Muscle layer of colon (tissue), 2 donors: ENCODE measurements at regions not wholly inside any gene's neighbourhood (a gene's known extent, or its start where the extent isn't known, plus 50 kb on each side); places are given as distances from the start of the nearest gene placed in this dataset.

Source experiments
- H3K27ac ChIP-seq: one replicate; pipeline ENCODE4 v1.7.0; 2013; ENCODE audit warnings: low read depth, mild to moderate bottlenecking, low read length, moderate library complexity
- H3K27me3 ChIP-seq, 2 donors: one replicate each; pipeline ENCODE4 v1.7.0; 2013; ENCODE audit warnings: low read length in 2 of 2, mild to moderate bottlenecking in 2 of 2; ENCODE audit not compliant: insufficient read depth in 2 of 2, control insufficient read depth in 1 of 2
- H3K36me3 ChIP-seq: one replicate; pipeline ENCODE4 v1.7.0; 2013; ENCODE audit warnings: mild to moderate bottlenecking, low read length; ENCODE audit not compliant: insufficient read depth
- H3K4me1 ChIP-seq: one replicate; pipeline ENCODE4 v1.7.0; 2013; ENCODE audit warnings: mild to moderate bottlenecking, low read length; ENCODE audit not compliant: insufficient read depth
- H3K4me3 ChIP-seq, 2 donors: one replicate each; pipeline ENCODE4 v1.7.0; 2013; ENCODE audit warnings: low read length in 2 of 2, low read depth in 1 of 2, mild to moderate bottlenecking in 1 of 2, moderate library complexity in 1 of 2
- H3K9ac ChIP-seq: one replicate; pipeline ENCODE4 v1.7.0; 2013; ENCODE audit warnings: low read length
- H3K9me3 ChIP-seq: one replicate; pipeline ENCODE4 v1.7.0; 2013; ENCODE audit warnings: mild to moderate bottlenecking, low read length
- donor health status: abdominal sarcoma.
- donor health status: Adenocarcinoma of cecum.

DNA sequence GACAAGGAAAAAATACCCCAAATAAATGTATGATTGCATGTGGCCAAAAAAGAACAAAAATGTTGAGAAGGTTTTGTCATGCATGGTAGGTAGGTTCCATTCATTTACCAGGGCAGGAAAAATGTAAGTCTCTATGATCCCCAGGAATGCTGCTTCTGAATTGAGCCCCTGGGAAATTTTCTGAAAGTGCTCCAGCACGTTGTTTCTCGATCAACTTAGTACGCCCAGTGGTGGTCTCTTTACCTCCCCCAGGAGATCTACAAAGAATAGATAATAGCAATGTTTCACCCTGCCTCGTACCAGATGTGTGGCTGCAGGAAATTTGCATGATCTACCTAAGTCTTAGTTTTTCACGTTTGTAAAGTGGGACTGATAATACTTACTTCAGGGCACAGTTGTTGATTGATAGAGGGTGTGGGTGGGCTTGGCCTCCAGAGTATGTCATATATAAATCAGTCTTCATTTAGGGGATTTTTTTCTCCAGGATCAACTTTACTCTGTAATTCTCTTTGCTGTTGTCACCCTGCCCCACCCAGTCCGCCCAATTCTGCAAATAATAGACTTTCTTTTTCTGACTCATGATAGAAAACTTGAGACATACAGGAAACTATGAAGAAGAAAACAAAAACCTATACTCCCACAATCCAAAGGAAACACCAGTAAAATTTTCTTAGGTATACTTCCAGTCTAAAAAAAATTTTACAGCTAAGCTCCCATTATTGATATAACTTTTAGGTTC, 462.0 kb upstream of the RUNX1 start:
- Histone ChIP-seq H3K36me3 (no peaks in the 10 kb centered on the region), H3K4me3 (no peak overlapping the region), H3K4me1 (peaks cover 16% of the 10 kb centered on the region), H3K27me3 (no peaks in the 10 kb centered on the region), H3K27ac (no peak overlapping the region), H3K9ac (no peak overlapping the region), H3K9me3 (no peaks in the 10 kb centered on the region)

DNA sequence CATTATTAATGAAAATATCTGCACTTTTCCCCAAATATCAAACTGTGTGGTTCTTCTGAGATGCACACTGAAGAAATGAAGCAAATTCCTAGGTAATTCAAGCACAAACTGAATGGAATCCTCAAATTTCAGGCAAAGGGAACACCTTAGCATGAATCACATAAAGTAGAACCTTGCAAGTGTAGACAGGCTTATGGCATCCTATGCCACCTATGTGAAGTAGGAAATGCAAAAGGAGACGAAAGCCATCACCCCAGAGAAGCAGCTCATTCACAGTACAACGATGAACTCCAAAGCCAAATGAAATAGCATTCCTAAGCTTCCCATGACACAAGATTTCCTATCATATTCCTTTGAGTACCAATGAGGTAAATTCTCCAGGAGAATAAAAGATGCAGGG, 461.2 kb upstream of the RUNX1 start:
- no peak overlapping the region for H3K4me3 ChIP-seq
- peaks cover 16% of the 10 kb centered on the region for H3K4me1 ChIP-seq
- H3K9me3 ChIP-seq = no peaks in the 10 kb centered on the region
- no peak overlapping the region for H3K9ac ChIP-seq
- no peaks in the 10 kb centered on the region for H3K27me3 ChIP-seq
- H3K27ac ChIP-seq = no peak overlapping the region
- no peaks in the 10 kb centered on the region for H3K36me3 ChIP-seq

DNA sequence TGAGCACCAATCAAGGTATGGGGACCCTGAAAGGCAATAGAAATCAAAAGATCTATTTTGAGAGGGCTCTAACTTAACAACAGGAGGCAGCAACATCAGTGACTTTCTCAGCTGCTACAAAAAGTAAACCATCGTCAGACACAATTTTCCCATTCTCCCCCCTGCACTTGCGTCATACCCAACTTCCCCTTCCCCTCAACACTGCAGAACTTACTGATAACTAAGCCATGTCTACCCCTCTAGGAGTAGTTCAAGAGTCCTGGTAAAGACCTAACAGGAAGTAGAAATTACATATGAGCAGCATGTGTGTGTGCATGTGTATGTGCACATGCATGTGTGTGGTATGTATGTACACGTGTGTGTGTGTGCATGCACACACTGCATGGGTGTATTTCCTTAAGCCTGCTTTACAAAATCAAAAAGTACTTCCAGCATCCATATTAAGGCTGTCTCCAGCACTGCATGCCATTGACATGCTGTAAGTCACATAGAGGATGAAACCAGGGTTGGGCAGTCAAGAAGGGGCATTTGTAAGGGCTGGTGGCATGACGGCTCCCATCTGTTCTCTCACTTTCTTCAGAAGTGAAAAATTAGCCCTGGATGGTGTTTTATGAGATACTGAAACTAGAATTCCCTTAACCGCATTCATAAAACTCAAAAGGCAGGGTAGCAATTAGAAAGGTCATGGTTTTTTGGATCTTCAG, 460.1 kb upstream of the RUNX1 start:
- Histone ChIP-seq H3K9ac (no peak overlapping the region), H3K27ac (no peak overlapping the region), H3K27me3 (peaks cover 0 to 1% of the 10 kb centered on the region in 2 donors)

DNA sequence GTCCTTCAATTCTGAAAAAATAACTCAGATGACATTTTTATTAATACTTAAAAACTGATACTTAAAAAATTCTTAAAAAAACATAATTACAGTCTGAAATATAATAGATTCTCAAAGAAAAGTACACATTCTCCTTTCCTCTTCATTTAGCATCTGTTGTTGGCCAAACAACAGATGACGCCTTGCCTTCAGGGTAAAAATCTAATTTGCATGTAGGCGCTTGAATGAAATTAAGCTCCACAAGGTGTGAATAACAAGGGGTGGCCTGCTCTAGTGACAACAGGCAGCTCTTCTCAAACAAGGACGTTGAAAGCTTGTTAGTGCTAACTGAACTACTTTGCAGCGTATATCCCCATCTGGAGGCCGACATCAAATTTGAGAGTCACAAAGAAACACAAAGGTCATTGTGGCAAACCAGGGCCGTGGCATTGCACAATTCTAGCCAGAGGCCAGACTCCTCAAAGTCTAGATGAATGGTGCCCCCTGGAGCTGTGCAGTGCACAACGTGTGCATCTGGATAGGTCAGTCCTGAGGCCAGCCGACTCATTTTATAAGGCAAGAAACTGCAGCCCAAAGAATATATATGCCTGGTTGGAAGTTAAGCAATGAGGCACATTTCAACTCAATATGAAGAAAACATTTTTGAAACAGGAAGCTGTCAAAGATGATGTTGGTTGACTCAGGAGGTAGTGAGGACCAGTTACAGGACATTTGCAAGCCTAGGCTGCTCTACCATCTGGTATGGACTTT, 459.2 kb upstream of the RUNX1 start:
- Histone ChIP-seq H3K27ac (no peak overlapping the region), H3K4me3 (no peak overlapping the region), H3K9me3 (no peaks in the 10 kb centered on the region), H3K27me3 (peaks cover 0 to 7% of the 10 kb centered on the region in 2 donors), H3K4me1 (peaks cover 28% of the 10 kb centered on the region), H3K9ac (no peak overlapping the region), H3K36me3 (no peaks in the 10 kb centered on the region)

More for the DNA sequence above, 460.1 kb upstream of the RUNX1 start:
- Histone ChIP-seq H3K36me3 (no peaks in the 10 kb centered on the region), H3K4me1 (peaks cover 19% of the 10 kb centered on the region), H3K9me3 (no peaks in the 10 kb centered on the region), H3K4me3 (no peak overlapping the region)

DNA sequence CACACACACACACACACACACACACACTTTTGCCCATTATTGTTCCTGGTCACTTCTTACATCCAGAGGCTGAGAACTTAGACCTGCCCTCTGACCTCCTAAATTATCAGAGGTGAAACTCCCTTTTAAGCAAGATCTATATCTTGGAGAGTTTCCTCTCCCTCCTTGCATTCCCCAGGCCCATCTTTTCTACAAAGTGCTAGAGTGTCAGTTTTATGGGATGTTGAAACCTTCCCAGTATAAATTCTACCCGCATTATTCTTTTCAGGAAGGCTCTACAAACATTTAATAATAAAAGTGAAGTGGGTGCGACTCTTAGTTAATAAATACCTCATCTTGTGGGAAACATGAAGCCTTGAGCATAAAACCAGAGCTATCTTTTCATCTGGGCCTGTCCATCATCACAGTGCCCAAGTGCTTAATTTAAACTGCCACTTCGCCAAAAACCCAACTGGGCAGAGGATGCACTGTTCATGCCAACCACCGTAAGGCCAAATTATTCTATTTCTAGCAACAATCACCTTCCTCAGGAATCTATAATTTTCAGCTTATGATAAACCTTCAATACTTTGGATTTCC, 458.2 kb upstream of the RUNX1 start:
- H3K9ac ChIP-seq = no peak overlapping the region
- peaks cover 0 to 7% of the 10 kb centered on the region in 2 donors for H3K27me3 ChIP-seq
- H3K27ac ChIP-seq = no peak overlapping the region
- no peaks in the 10 kb centered on the region for H3K36me3 ChIP-seq
- no peaks in the 10 kb centered on the region for H3K9me3 ChIP-seq
- H3K4me3 ChIP-seq = no peak overlapping the region
- H3K4me1 ChIP-seq = peaks cover 29% of the 10 kb centered on the region

DNA sequence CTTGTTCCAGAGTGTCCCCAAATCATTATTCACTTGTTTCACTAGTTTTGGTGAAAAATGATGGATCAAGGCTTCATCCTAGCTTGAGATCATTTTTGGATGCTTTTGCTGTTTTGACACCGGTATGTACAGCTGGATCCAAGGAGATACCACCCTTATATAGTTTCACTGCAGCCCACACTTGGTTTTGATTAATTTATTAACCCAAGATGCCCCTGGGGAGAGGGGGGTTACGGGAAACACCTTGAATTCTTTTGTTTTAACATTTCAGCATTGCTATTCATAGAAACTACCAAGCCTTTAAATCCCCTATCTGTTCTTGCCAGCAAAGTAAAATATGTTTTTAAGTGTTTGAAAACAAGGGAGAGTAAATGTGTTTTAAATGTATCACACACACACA, 457.7 kb upstream of the RUNX1 start:
- no peak overlapping the region for H3K9ac ChIP-seq
- H3K27ac ChIP-seq = no peak overlapping the region
- H3K36me3 ChIP-seq = no peaks in the 10 kb centered on the region
- H3K27me3 ChIP-seq = peaks cover 0 to 7% of the 10 kb centered on the region in 2 donors
- no peaks in the 10 kb centered on the region for H3K9me3 ChIP-seq
- peaks cover 29% of the 10 kb centered on the region for H3K4me1 ChIP-seq
- no peak overlapping the region for H3K4me3 ChIP-seq

DNA sequence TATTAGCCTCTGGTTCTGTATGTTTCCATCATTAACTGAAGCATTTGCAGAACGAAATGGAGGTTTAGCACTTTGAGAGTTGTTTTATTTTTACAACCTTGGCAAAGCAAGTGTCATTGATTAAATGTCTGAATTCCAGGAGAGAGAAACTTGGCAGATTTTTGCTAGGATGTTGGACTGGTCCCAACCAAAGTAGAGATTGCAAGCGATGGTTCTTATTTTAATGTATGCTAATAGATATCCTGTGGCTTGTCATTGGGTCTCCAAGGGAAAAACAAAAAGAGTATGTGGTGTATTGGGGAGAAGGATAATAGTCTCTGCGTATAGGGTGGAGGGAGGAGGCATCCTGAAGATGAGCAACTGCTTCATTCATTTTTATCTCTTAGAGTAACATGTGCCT, 457.2 kb upstream of the RUNX1 start:
- peaks cover 29% of the 10 kb centered on the region for H3K4me1 ChIP-seq
- H3K9ac ChIP-seq = no peak overlapping the region
- no peaks in the 10 kb centered on the region for H3K36me3 ChIP-seq
- no peak overlapping the region for H3K4me3 ChIP-seq
- peaks cover 0 to 7% of the 10 kb centered on the region in 2 donors for H3K27me3 ChIP-seq
- H3K27ac ChIP-seq = no peak overlapping the region
- H3K9me3 ChIP-seq = no peaks in the 10 kb centered on the region

DNA sequence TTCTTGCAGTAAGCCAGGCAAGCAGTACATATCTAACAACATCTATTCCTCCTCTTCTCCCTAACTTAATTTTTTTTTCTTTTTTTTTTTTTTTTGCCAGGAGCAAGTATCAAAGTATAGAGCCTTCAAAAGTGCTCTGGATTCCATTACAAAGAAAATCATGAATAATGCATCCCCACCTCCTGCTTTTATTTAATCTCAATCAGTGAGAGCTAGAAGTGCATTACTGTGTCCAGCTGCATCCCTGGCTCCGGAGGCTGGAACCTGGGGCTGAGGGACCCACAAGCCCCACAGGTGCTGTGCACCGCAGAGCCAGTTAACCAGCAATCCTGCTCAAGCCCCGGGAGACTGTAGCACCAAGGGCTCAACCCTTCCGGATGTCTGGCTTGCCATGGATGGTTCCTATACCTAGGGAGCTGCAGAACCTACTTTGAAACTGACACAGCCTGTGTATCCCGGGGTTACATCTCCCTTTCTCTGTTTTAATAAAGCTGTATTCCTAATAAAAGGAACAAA, 455.9 kb upstream of the RUNX1 start:
- Histone ChIP-seq H3K36me3 (no peaks in the 10 kb centered on the region), H3K27me3 (peaks cover 0 to 7% of the 10 kb centered on the region in 2 donors), H3K9me3 (no peaks in the 10 kb centered on the region), H3K27ac (no peak overlapping the region), H3K9ac (no peak overlapping the region), H3K4me3 (no peak overlapping the region), H3K4me1 (peaks cover 29% of the 10 kb centered on the region)

DNA sequence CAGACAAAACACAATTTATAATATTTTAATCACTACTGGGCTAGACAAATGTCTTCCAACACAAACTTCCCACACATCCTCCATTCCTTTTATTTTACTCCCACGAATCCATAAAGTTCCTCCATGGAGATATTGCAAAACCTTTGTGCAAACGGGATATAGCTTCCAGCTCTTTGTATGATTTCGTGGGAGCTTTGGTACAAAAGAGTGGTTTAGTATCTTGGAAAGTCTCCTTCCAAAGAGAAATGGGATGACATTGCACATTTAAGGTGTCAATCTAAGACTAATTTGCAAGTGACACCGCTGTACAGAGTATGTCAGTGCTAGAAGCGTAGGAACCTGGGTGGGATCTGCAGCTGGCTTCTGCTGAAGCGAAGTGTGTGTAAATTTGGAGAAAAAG, 455.2 kb upstream of the RUNX1 start:
- H3K9ac ChIP-seq = no peak overlapping the region
- H3K27me3 ChIP-seq = peaks cover 0 to 7% of the 10 kb centered on the region in 2 donors
- H3K4me1 ChIP-seq = peaks cover 29% of the 10 kb centered on the region
- H3K9me3 ChIP-seq = no peaks in the 10 kb centered on the region
- H3K36me3 ChIP-seq = no peaks in the 10 kb centered on the region
- H3K4me3 ChIP-seq = no peak overlapping the region
- no peak overlapping the region for H3K27ac ChIP-seq

DNA sequence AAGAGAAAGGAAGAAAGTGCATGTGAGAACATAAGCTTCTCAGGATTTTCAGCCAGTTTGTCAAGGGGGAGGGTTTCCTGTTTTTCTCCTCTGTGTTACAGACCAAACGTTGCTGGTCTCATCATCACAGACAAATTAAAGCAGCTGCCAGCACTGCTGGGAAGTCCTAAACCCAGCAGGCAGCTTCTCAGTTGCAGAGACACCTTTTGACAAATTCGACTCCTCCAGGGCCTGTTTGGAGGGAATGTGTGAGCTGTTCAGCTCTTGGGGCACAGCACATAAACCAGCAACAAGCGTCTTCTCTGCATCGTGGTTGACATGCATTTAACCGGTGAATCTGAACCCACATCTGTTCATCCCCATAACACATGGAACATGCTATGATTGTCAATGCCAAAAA, 454.6 kb upstream of the RUNX1 start:
- Histone ChIP-seq H3K4me1 (peaks cover 29% of the 10 kb centered on the region), H3K9ac (no peak overlapping the region), H3K9me3 (no peaks in the 10 kb centered on the region), H3K27ac (no peak overlapping the region), H3K4me3 (no peak overlapping the region), H3K27me3 (peaks cover 0 to 7% of the 10 kb centered on the region in 2 donors), H3K36me3 (no peaks in the 10 kb centered on the region)

DNA sequence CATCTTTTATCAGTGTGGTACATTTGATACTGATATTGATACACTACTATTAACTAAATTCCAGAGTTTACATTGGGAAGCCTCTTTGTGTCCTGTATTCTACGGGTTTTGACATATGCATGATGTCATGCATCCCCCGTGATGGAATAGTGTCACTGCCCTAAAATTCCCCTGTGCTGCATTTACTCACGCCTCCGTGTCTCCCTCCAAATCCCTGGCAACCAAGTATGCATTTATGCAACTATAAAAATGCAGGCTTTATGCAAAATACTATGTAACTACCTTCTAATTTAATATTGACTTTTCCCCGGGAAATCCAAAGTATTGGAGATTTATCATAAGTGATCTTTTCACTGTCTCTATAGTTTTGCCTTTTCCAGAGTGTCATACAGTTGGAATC, 453.7 kb upstream of the RUNX1 start:
- Histone ChIP-seq H3K4me1 (peaks cover 29% of the 10 kb centered on the region), H3K9ac (no peak overlapping the region), H3K36me3 (no peaks in the 10 kb centered on the region), H3K27me3 (peaks cover 0 to 7% of the 10 kb centered on the region in 2 donors), H3K9me3 (no peaks in the 10 kb centered on the region), H3K27ac (no peak overlapping the region), H3K4me3 (no peak overlapping the region)
